HepG2 (cell line): ENCODE measurements at regions not wholly inside any gene's neighbourhood (a gene's known extent, or its start where the extent isn't known, plus 50 kb on each side); places are given as distances from the start of the nearest gene placed in this dataset.

Experiments used
- ATAC-seq: fragments of 200-7000 bp; cut with Tn5 transposase; 3 replicates; pipeline ENCODE4 v1.9.1; 2020; ENCODE audit warnings: mild to moderate bottlenecking, moderate library complexity
- BruUV-seq: library from RNA; stranded (reverse); fragments of 400-500 nt; replicated peaks from 2 replicates; lab custom pipeline; 2021; lab: Mats Ljungman, UMichigan
- CTCF ChIA-PET: fragments of 300-600 bp; formaldehyde crosslinking; extraction: SDS; loops from one replicate; lab custom pipeline; 2021; ENCODE audit warnings: low total read pairs, inconsistent platforms, low intra/inter-chr PET ratio; lab: Yijun Ruan, JAX
- POLR2A ChIA-PET: fragments of 350-600 bp; sonication (Branson Sonifier 250); formaldehyde crosslinking; loops from one replicate; lab custom pipeline; 2020; ENCODE audit warnings: antibody characterized with exemption, inconsistent platforms; lab: Yijun Ruan, JAX
- DNase-seq: peaks from one replicate; pipeline ENCODE4 v3.0.0-alpha.2; 2015; ENCODE audit warnings: low spot score
- FAIRE-seq: peaks from 3 replicates; lab custom pipeline; 2011; peaks lifted over from hg19 to GRCh38; lab: Jason Lieb, UNC
- H2AFZ ChIP-seq: one replicate; pipeline ENCODE4 v1.6.1; 2011; ENCODE audit warnings: low read length, inconsistent platforms
- H3K27ac ChIP-seq: fragments of 300-600 bp; 3 replicates; pipeline ENCODE4 v1.8.0; 2011; ENCODE audit warnings: mixed run types, mild to moderate bottlenecking, mixed read lengths, low read length, inconsistent platforms; ENCODE audit not compliant: insufficient read depth; ENCODE audit errors: extremely low read length
- H3K27me3 ChIP-seq, 2 experiments: fragments of 200-600 bp in 1 of 2; 2 replicates in 1 of 2; 3 replicates in 1 of 2; pipeline versions ENCODE4 v1.6.0 to v1.8.0; 2011; ENCODE audit warnings: low read length in 2 of 2, mild to moderate bottlenecking in 2 of 2, moderate library complexity in 2 of 2, inconsistent platforms in 1 of 2; ENCODE audit not compliant: insufficient read depth in 2 of 2, control insufficient read depth in 1 of 2
- H3K36me3 ChIP-seq, 2 experiments: fragments of 200-600 bp in 1 of 2; replicated peaks in 1 of 2; 2 replicates in 1 of 2; 3 replicates in 1 of 2; pipeline versions ENCODE4 v1.5.1 to v1.8.0; 2011; ENCODE audit warnings: low read length in 2 of 2, inconsistent platforms in 1 of 2; ENCODE audit not compliant: insufficient read depth in 2 of 2, control insufficient read depth in 1 of 2
- H3K4me1 ChIP-seq: 2 replicates; pipeline ENCODE4 v1.5.1; 2012; ENCODE audit warnings: low read length, inconsistent platforms; ENCODE audit not compliant: insufficient read depth
- H3K4me2 ChIP-seq: 2 replicates; pipeline ENCODE4 v1.6.0; 2011; ENCODE audit warnings: low read depth, low read length, inconsistent platforms
- H3K4me3 ChIP-seq, 3 experiments: fragments of 200-600 bp in 1 of 3; sonication (generic), shearing (Covaris generic) in 1 of 3; replicated peaks in 1 of 3; 2 replicates each; pipeline ENCODE4 v1.5.1; 2011 to 2016; ENCODE audit warnings: low read length in 3 of 3, inconsistent platforms in 2 of 3, low read depth in 2 of 3, mild to moderate bottlenecking in 2 of 3, control low read depth in 1 of 3, mixed read lengths in 1 of 3; ENCODE audit not compliant: insufficient read depth in 1 of 3
- H3K79me2 ChIP-seq: one replicate; pipeline ENCODE4 v1.6.1; 2011; ENCODE audit warnings: low read length, inconsistent platforms; ENCODE audit not compliant: insufficient read depth
- H3K9ac ChIP-seq: 2 replicates; pipeline ENCODE4 v1.6.0; 2011; ENCODE audit warnings: mild to moderate bottlenecking, low read depth, low read length, inconsistent platforms; ENCODE audit not compliant: insufficient read depth
- H3K9me3 ChIP-seq: 2 replicates; pipeline ENCODE4 v1.5.1; 2012; ENCODE audit warnings: mild to moderate bottlenecking, low read length
- H4K20me1 ChIP-seq: 2 replicates; pipeline ENCODE4 v1.6.0; 2011; ENCODE audit warnings: inconsistent platforms, mild to moderate bottlenecking, low read length, moderate library complexity; ENCODE audit not compliant: insufficient read depth
- EZH2 ChIP-seq: conservative IDR thresholded peaks from 2 replicates; pipeline ENCODE4 v1.6.1; 2012; ENCODE audit warnings: mild to moderate bottlenecking, low read depth, low read length, moderate library complexity
- HMGA1 ChIP-seq: sonication (generic); formaldehyde crosslinking; conservative IDR thresholded peaks from 2 replicates; pipeline ENCODE4 v1.4.0; 2020; ENCODE audit warnings: missing genetic modification reagents
- HNF4G ChIP-seq, 2 experiments: sonication (generic) in 1 of 2; formaldehyde crosslinking in 1 of 2; IDR thresholded peaks; 2 replicates each; pipeline versions ENCODE4 v1.4.0 to v1.6.1; 2011 to 2020; ENCODE audit warnings: borderline replicate concordance in 2 of 2, low read depth in 2 of 2, mild to moderate bottlenecking in 2 of 2, low read length in 1 of 2, missing genetic modification reagents in 1 of 2, moderate library complexity in 1 of 2
- MYC ChIP-seq: sonication (generic); formaldehyde crosslinking; IDR thresholded peaks from 2 replicates; pipeline ENCODE4 v1.9.0; 2021; ENCODE audit warnings: missing genetic modification reagents, borderline replicate concordance
- NCOA2 ChIP-seq: sonication (generic); formaldehyde crosslinking; IDR thresholded peaks from 2 replicates; pipeline ENCODE4 v1.8.0; 2022; ENCODE audit warnings: inconsistent platforms
- SRY ChIP-seq: sonication (generic); formaldehyde crosslinking; IDR thresholded peaks from 2 replicates; pipeline ENCODE4 v1.8.0; 2022; ENCODE audit warnings: mild to moderate bottlenecking, missing genetic modification reagents
- U2AF1 ChIP-seq: fragments of 200-400 bp; formaldehyde crosslinking; optimal IDR thresholded peaks from 2 replicates; pipeline ENCODE3; 2017; ENCODE audit warnings: mild to moderate bottlenecking, low read depth, low read length
- YEATS4 ChIP-seq: sonication (generic); formaldehyde crosslinking; IDR thresholded peaks from 2 replicates; pipeline ENCODE4 v1.4.0; 2020; ENCODE audit warnings: missing genetic modification reagents, borderline replicate concordance
- ZKSCAN5 ChIP-seq: sonication (generic); formaldehyde crosslinking; IDR thresholded peaks from 2 replicates; pipeline ENCODE4 v1.5.1; 2020; ENCODE audit warnings: mild to moderate bottlenecking, missing genetic modification reagents
- ZMYM4 ChIP-seq: sonication (generic); formaldehyde crosslinking; IDR thresholded peaks from 2 replicates; pipeline ENCODE4 v1.8.1; 2023; ENCODE audit warnings: mild to moderate bottlenecking, missing genetic modification reagents
- ZNF558 ChIP-seq: sonication (generic); formaldehyde crosslinking; IDR thresholded peaks from 2 replicates; pipeline ENCODE4 v1.9.0; 2022; ENCODE audit warnings: mild to moderate bottlenecking, missing genetic modification reagents, borderline replicate concordance
- WGBS: methylation state at CpG from one replicate; pipeline ENCODE4 v1.1.6; 2017; ENCODE audit warnings: low lambda C conversion rate; 5-methylcytosine and 5-hydroxymethylcytosine counted together
- in situ Hi-C: cut with HindIII; loops from 2 replicates; pipeline ENCODE4 v1.10.0; 2017; ENCODE audit warnings: low pct_unique_long_range_greater_than_20kb; ENCODE audit not compliant: extremely low pct_ligation_motif_present
- intact Hi-C: fragments of 100-400 bp; cut with micrococcal nuclease; formaldehyde crosslinking; loops from one replicate; pipeline ENCODE4 v1.10.0; 2022; ENCODE audit not compliant: unreplicated experiment
- TF ChIP-seq, protein P1 (sequence below): sonication (generic); formaldehyde crosslinking; IDR thresholded peaks from 2 replicates; pipeline ENCODE4 v1.4.0; 2020; ENCODE audit warnings: missing genetic modification reagents
- TF ChIP-seq, protein P2 (sequence below): sonication (generic); formaldehyde crosslinking; conservative IDR thresholded peaks from 2 replicates; pipeline ENCODE4 v1.4.0; 2020; ENCODE audit warnings: missing genetic modification reagents

DNA sequence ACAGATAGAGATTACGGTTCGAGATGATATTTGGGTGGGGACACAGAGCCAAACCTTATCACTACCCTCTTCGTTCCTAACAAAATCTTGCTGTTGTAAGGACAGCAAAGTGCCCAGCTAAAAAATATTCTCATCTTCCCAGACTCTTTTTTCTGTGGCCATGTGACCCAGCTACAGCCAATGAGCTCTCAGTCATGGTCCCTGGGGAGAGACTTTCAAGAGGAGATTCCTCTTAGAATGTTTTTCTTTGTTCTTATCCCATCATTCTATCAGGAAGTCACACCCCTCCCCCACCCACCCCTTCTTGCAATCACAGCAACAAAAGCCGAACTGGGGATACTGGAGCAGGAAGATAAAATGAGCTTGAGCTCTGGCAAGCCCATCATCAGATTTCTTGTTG, 247.1 kb downstream of the CHRM3 start (continued):
- TF ChIP-seq U2AF1, result no peak
- no peak for TF ChIP-seq YEATS4

DNA sequence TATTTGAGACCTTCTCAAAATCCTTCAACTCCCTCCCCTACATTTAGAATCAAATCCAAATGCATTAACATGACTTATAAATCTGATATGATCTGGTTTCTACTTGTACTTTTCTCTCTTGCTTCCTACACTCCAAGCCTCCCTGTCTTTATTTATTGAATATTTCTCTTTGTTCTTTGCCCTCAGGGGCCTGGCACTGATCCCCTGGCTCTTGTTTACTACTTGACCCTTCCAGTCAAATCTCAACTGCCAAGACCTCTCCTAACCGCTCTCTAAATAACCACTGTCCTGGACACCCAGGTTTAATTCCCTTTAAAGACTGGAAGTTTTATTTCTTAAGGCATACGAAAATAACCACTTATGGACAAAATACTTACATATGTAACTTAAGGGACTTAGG, 248.9 kb downstream of the CHRM3 start:
- DNase-seq, result no peak
- no peaks in the 10 kb centered on the region for H3K27me3 ChIP-seq
- no peak for ATAC-seq
- H3K9me3 ChIP-seq, result peaks cover 62% of the 10 kb centered on the region
- TF ChIP-seq HMGA1 (CRISPR knock-in tag) (no peak), ZMYM4 (CRISPR knock-in tag) (no peak), MYC (no peak), ZKSCAN5 (CRISPR knock-in tag) (no peak), ZNF558 (CRISPR knock-in tag) (no peak), EZH2 (no peak), NCOA2 (no peak), HNF4G (IDR thresholded peaks at IDR 0.05; ENCODE audit: borderline replicate concordance, low read depth, low read length) (no peak), HNF4G (CRISPR knock-in tag; IDR thresholded peaks at IDR 0.05; ENCODE audit: borderline replicate concordance, low read depth) (no peak), SRY (CRISPR knock-in tag) (no peak)
- TF ChIP-seq, protein P1, sequence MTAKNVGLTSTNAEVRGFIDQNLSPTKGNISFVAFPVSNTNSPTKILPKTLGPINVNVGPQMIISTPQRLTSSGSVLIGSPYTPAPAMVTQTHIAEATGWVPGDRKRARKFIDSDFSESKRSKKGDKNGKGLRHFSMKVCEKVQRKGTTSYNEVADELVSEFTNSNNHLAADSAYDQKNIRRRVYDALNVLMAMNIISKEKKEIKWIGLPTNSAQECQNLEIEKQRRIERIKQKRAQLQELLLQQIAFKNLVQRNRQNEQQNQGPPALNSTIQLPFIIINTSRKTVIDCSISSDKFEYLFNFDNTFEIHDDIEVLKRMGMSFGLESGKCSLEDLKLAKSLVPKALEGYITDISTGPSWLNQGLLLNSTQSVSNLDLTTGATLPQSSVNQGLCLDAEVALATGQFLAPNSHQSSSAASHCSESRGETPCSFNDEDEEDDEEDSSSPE (CRISPR knock-in tag), result no peak
- TF ChIP-seq, protein P2, sequence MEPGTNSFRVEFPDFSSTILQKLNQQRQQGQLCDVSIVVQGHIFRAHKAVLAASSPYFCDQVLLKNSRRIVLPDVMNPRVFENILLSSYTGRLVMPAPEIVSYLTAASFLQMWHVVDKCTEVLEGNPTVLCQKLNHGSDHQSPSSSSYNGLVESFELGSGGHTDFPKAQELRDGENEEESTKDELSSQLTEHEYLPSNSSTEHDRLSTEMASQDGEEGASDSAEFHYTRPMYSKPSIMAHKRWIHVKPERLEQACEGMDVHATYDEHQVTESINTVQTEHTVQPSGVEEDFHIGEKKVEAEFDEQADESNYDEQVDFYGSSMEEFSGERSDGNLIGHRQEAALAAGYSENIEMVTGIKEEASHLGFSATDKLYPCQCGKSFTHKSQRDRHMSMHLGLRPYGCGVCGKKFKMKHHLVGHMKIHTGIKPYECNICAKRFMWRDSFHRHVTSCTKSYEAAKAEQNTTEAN (CRISPR knock-in tag), result no peak
- no peak overlapping the region for H3K9ac ChIP-seq
- WGBS, result 3% methylated on average over 2 of the region's 2 CpGs
- ChIA-PET CTCF (no interaction called here), POLR2A (no interaction called here)
- intact Hi-C loops (no loop called here), in situ Hi-C loops (no loop called here)
- H3K4me2 ChIP-seq, result no peak overlapping the region
- H3K36me3 ChIP-seq, result no peaks in the 10 kb centered on the region
- no peak overlapping the region for H3K4me3 ChIP-seq
- no peak overlapping the region for H2AFZ ChIP-seq
- H3K27ac ChIP-seq, result no peak overlapping the region
- BruUV-seq, result no TSS peak
- no peaks in the 10 kb centered on the region for H3K79me2 ChIP-seq
- no peaks in the 10 kb centered on the region for H3K4me1 ChIP-seq
- FAIRE-seq, result no peak
- no peaks in the 10 kb centered on the region for H4K20me1 ChIP-seq
